Stimulated activated CD8-positive, alpha-beta memory T cell treated with anti-CD3 and anti-CD28 coated beads, Interleukin-12 subunit alpha, Interleukin-12 subunit beta, amount 100 ng/mL, for 24 hours (primary cell): ENCODE measurements at regions not wholly inside any gene's neighbourhood (a gene's known extent, or its start where the extent isn't known, plus 50 kb on each side); places are given as distances from the start of the nearest gene placed in this dataset.
"Not testable (repeated sequence)": the region's sequence is repeated elsewhere in the genome, so short reads cannot be mapped to it uniquely, and the experiment has no call there.

Experiments
- DNase-seq: peaks from one replicate; pipeline ENCODE4 v3.0.0-alpha.2; 2020; ENCODE audit errors: extremely low read depth

DNA sequence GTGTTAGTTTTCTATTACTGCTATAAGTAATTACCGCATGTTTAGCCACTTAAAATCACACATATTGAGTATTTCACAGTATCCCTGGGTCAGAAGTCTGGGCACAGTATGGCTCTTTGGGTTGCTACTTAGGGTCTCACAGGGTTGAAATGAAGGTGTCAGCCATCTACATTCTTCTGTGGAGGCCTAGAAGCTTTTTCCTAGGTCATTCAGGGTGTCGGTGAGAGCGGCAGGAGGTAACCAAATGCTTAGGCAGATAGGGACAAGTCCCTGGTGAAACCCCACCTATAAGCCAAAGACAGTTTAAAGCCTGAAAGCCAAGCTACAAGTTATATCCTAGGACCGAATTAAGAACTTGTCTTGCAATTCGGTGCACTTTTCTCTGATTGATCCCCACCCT lies 856.7 kb downstream of the PCDH17 start:
- no peak for DNase-seq

DNA sequence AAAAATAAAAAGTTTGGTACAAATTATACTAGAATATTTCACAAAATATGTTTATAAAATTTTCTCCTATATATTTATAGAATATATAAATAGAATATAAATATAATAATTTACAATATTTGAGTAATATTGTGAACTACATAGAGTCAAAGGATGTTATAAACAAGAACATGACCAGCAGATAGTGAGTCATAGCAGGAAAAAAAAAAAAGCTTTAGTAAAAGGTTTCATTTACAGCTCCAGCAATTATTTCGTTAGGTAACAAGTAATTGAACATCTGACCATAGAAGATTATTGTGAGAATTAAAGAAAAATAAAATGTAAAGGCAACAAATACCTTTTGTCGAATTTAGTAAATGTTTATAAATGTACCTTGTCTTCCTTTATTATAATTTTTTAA lies 864.1 kb downstream of the PCDH17 start:
- no peak for DNase-seq

- DNase-seq = no peak
Observed at GRCh38 chr13:58500938-58501337, 869.4 kb downstream of the PCDH17 start.

- DNase-seq = not testable (repeated sequence)
Observed at GRCh38 chr13:58504202-58504700, 872.7 kb downstream of the PCDH17 start.

DNA sequence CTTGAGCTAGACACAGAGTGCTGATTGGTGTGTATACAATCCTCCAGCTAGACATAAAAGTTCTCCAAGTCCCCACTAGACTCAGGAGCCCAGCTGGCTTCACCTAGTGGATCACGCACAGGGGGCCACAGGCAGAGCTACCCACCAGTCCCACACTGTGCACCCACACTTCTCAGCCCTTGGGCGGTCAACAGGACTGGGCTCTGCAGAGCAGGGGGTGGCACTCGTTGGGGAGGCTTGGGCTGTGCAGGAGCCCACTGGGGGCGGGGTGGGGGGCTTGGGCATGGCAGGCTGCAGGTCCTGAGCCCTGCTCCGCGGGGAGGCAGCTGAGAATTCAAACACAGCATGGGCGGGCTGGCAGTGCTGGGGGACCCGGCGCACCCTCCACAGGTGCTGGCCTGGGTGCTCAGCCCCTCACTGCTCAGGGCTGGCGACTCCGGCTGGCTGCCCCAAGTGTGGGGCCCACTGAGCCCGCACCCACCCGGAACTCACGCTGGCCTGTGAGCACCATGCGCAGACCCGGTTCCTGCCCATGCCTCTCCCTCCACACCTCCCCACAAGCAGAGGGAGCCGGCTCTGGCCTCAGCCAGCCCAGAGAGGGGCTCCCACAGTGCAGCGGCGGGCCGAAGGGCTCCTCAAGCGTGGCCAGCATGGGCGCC lies 873.8 kb downstream of the PCDH17 start:
- DNase-seq = not testable (repeated sequence)

DNA sequence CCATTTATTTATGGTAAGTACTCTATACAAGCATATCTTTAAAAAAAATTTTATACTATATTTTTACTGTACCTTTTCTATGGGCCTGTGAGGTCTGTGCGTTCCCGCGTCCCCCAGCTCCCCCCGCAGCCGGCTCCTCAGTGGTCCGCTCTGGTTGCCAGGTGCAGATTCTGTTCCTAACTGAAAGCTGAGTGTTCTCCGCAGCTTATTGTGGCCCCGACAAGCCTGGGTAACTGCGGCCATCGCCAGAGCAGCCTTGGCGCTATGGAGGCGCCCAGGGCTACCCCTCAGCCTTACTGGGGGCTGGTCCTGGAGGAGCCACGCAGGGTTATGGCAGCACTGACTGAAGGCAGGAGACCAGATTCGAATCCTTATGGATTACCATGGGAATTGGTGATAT lies 896.8 kb downstream of the PCDH17 start:
- no peak for DNase-seq

DNA sequence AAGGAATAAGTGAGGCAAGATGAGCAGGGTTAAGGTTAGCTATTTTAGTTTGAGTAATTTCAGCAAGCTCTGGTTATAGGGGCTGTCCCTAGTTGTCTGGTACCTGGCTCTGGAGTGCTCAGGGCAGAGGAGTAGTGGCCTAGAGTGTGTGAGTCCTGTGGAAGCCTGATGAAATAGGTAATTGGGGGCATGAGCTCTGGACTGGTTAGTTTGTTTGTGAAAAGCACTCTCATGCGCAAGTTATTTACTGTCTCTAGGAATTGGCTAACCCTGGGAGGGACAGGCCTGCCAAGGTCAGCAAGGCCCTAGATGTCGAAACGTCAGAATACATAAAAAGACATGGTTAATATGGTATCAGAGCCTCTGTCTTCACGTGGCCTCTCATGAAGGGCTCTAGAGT lies 900.1 kb downstream of the PCDH17 start:
- no peak for DNase-seq

DNA sequence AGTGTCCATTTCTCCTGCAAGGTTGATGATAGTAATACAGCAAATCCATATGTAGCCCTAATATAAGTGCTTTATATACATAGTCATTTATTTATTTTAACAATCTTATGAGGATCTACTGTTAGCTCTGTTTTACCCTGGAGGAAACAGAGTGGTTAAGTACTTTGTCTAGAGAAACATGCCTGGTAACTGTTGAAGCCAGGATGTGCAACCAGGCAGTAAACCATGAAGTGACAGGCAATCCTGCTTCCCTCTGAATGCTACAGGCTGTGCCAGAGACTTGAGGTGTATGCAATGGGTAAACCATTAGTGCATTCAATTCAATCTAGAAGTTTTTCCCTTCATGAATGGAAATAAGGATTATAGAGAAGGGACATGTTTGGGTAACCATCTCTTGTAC lies 911.0 kb downstream of the PCDH17 start:
- no peak for DNase-seq

GRCh38 chr13:58547419-58547818 lies 915.9 kb downstream of the PCDH17 start:
- no peak for DNase-seq

GRCh38 chr13:58566176-58566575 lies 934.6 kb downstream of the PCDH17 start:
- no peak for DNase-seq

- no peak for DNase-seq
Observed at GRCh38 chr13:58573743-58574142, 942.2 kb downstream of the PCDH17 start.

DNA sequence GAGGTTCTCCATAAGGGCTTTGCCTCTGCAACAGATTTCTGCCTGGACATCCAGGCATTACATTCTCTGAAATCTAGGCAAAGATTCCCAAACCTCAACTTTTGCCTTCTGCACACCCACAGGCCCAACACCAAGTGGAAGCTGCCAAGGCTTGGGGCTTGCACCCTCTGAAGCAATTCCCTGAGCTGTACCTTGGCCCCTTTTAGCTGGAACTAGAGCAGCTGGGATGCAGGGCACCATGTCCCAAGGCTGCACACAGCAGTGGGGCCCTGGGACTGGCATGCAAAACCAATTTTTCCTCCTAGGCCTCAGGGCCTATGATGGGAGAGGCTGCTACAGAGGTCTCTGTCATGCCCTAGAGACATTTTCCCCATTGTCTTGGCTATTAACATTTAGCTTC lies 943.2 kb downstream of the PCDH17 start:
- DNase-seq = no peak

DNA sequence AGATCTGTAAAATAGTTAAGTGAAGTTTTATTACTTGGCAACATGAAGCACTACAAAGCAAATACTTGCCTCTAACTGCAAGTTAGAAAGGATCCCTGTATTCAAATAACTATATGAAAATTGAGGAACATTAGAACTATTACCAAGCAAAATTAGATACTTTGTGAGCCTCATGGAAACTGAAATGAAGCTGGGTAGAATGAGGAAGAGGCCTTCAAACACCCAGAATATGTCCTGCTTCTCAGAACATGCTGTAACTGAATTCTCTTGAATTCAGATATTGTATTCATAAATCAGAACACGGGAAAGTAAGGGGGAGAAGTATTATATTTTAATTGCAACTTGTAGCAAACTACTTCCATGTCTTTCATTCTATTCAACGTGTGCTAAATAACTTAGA lies 947.9 kb downstream of the PCDH17 start:
- no peak for DNase-seq

- DNase-seq = no peak
Observed at GRCh38 chr13:58583966-58584365, 952.4 kb downstream of the PCDH17 start.

DNA sequence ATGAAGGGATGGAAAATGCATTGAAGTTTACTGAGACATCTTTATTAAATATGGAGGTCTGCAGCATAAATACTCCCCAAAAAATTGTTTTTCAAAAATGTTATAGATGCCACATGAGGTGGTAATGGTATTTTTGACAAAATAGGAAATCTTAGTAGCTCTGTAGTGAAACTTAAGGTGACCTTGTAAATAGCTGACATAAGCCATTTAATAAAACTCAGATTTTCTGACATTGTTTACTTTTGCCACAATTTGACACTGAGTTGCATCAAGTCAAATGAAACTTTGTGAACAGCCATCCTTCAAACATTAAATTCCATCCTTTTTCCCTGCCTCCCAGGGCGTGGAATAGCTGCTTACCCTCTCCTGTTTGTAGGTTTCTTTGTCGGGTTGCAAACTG lies 953.1 kb downstream of the PCDH17 start:
- DNase-seq = no peak

DNA sequence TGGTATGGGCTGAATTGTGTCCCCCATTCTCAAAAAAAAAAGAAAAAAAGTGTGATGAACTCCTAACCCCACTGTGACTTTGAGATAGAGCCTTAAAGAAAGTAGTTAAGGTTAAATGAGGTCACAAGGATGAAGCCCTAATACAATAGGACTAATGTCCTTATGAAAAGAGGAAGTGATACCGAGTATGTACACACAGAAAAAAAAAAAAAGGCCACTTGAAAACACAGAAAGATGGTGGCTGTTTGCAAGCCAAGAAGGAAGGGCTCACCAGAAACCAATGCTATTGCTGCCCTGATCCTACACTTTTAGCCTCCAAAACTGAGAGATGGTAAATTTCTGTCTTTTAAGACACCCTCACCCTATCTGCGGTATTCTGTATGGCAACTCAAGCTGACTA lies 955.6 kb downstream of the PCDH17 start:
- no peak for DNase-seq

GRCh38 chr13:58592052-58592451 lies 960.5 kb downstream of the PCDH17 start:
- DNase-seq = no peak

DNA sequence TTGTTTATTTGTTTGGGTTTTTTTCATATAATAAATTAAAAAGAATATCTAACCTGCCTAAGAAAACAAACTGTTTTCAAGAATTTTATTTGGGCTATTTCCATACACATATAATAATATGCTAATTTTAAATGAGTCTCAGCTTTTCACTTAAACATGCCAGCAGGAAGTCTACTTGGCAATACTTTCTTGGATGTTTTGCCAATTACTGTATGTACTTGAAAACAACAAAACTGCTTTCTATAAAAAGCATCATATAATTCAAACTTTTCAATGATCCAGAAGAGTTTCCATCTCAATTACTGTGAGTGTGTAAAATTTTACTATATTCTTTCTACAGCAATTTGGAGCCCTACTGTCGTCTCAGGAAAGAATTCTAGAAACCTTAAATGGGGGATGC lies 961.2 kb downstream of the PCDH17 start:
- no peak for DNase-seq

- no peak for DNase-seq
Observed at GRCh38 chr13:58594747-58595600, 963.4 kb downstream of the PCDH17 start.

DNA sequence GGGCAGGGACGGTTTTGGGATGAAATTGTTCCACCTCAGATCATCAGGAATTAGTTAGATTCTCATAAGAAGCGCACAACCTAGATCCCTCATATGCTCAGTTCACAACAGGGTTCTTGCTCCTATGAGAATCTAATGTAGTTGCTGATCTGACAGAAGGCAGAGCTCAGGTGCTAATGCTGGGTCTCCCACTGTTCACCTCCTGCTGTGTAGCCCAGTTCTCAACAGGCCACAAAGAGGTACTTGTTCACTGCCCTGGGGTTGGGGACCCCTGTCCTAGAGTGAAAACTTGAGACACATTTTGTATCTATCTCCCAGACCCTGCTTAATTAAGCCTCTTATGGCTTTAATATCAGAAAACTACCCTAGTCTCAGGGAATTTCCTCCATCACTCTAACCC lies 966.0 kb downstream of the PCDH17 start:
- DNase-seq = no peak

DNA sequence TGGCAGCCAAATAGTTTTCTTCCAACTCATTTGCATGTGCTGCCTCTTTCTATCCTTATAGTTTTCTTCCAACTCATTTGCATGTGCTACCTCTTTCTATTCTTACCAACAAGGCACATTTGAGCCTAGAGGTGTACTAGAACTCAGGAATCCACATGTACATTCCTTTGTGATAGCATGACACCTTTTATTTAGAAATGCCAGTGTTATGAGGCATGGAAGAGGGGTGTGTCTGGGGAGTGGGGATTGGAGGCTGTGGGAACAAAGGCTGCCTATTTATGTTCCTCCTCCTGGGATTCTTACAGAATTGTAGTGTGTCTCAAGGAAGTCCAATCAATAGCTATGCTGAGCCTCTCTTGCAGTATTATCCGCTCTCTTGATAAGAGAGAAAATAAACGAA lies 966.7 kb downstream of the PCDH17 start:
- DNase-seq = no peak

DNA sequence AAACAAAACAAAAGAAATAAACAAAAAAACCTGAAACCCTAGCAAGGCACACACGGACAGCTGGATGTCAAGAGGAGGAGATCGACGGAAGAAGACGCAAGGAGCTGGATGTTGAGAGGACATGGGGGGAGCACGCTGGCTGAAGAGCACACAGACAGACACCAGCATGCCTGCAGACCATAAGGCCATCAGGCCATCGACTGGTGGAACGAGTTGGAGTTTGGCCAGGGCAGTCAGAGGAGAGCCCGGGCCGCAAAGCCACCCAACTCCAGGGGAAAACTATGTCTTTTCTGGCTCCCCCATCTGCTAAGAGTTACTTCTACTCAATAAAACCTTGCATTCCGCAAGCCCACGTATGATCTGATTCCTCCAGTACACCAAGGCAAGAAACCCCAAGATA lies 979.6 kb downstream of the PCDH17 start:
- DNase-seq = no peak
